Activated CD8-positive, alpha-beta T cell treated with anti-CD3 and anti-CD28 coated beads for 36 hours (primary cell): ENCODE measurements at regions not wholly inside any gene's neighbourhood (a gene's known extent, or its start where the extent isn't known, plus 50 kb on each side); places are given as distances from the start of the nearest gene placed in this dataset.
A peak's percentile ranks its signal among the peaks of the same experiment; 100 is the strongest.
"Not testable (repeated sequence)": the region's sequence is repeated elsewhere in the genome, so short reads cannot be mapped to it uniquely, and the experiment has no call there.

ENCODE experiments used
- ATAC-seq: fragments of 200-7000 bp; cut with Tn5 transposase; one replicate; pipeline ENCODE4 v1.10.0; 2021; ENCODE audit warnings: mild to moderate bottlenecking, moderate library complexity
- CTCF ChIA-PET: fragments of 350-600 bp; sonication (Branson Sonifier 250); formaldehyde crosslinking; loops from one replicate; lab custom pipeline; 2021; ENCODE audit warnings: antibody characterized with exemption; lab: Charles Lee
- POLR2A ChIA-PET: fragments of 350-600 bp; sonication (Branson Sonifier 250); formaldehyde crosslinking; loops from one replicate; lab custom pipeline; 2021; ENCODE audit warnings: antibody characterized with exemption; lab: Charles Lee
- DNase-seq: peaks from one replicate; pipeline ENCODE4 v3.0.0-alpha.2; 2020
- H3K27ac Mint-ChIP-seq: one replicate; pipeline ENCODE4 v1.8.0; 2021; ENCODE audit warnings: mild to moderate bottlenecking, mixed read lengths
- H3K27me3 Mint-ChIP-seq: one replicate; pipeline ENCODE4 v1.8.0; 2021; ENCODE audit warnings: mixed read lengths
- H3K36me3 Mint-ChIP-seq: one replicate; pipeline ENCODE4 v1.8.0; 2021; ENCODE audit warnings: low read depth, mixed read lengths
- H3K4me1 Mint-ChIP-seq: one replicate; pipeline ENCODE4 v1.8.0; 2021; ENCODE audit warnings: low read depth, mixed read lengths
- H3K4me3 Mint-ChIP-seq: one replicate; pipeline ENCODE4 v1.8.0; 2021; ENCODE audit warnings: mild to moderate bottlenecking, moderate library complexity, mixed read lengths
- H3K9me3 Mint-ChIP-seq: one replicate; pipeline ENCODE4 v1.8.0; 2021; ENCODE audit warnings: mixed read lengths
- CTCF ChIP-seq: fragments of 200-600 bp; IDR thresholded peaks from one replicate; pipeline ENCODE4 v1.8.0; 2022; ENCODE audit warnings: antibody characterized with exemption, mild to moderate bottlenecking
- intact Hi-C: fragments of 100-400 bp; cut with micrococcal nuclease; formaldehyde crosslinking; loops from one replicate; pipeline ENCODE4 v1.10.0; 2022

GRCh38 chr3:182637350-182638110 is 155.8 kb upstream of the ATP11B start:
- no peak for DNase-seq
- ChIA-PET CTCF (interaction anchor here (1.4 kb wide), 1 partner anchor 17 kb away, joined by 4 read pairs; no protein-coding TSS in a partner anchor), POLR2A (no interaction called here)
- Mint-ChIP-seq H3K36me3 (no peaks in the 10 kb centered on the region), H3K27me3 (peaks cover 14% of the 10 kb centered on the region), H3K4me1 (no peaks in the 10 kb centered on the region), H3K4me3 (no peak overlapping the region), H3K27ac (no peak overlapping the region), H3K9me3 (no peaks in the 10 kb centered on the region)
- intact Hi-C loops, result no loop called here
- no peak for ATAC-seq
- TF ChIP-seq CTCF, result no peak

- intact Hi-C loops, result no loop called here
- no peaks in the 10 kb centered on the region for H3K9me3 Mint-ChIP-seq
- H3K27me3 Mint-ChIP-seq, result peaks cover 16% of the 10 kb centered on the region
- ChIA-PET CTCF (no interaction called here), POLR2A (no interaction called here)
- no peaks in the 10 kb centered on the region for H3K36me3 Mint-ChIP-seq
- no peak overlapping the region for H3K27ac Mint-ChIP-seq
- no peak for ATAC-seq
- H3K4me1 Mint-ChIP-seq, result peaks cover 3% of the 10 kb centered on the region
- H3K4me3 Mint-ChIP-seq, result no peak overlapping the region
- no peak for TF ChIP-seq CTCF
- DNase-seq, result no peak
Measured at GRCh38 chr3:182644013-182644412, 149.3 kb upstream of the ATP11B start.

- no peaks in the 10 kb centered on the region for H3K36me3 Mint-ChIP-seq
- no peaks in the 10 kb centered on the region for H3K9me3 Mint-ChIP-seq
- no peak overlapping the region for H3K4me3 Mint-ChIP-seq
- peaks cover 3% of the 10 kb centered on the region for H3K4me1 Mint-ChIP-seq
- peaks cover 16% of the 10 kb centered on the region for H3K27me3 Mint-ChIP-seq
- ChIA-PET CTCF (interaction anchor here (1.7 kb wide), 1 partner anchor 38 kb away, joined by 5 read pairs; no protein-coding TSS in a partner anchor), POLR2A (no interaction called here)
- H3K27ac Mint-ChIP-seq, result no peak overlapping the region
- peak; percentile 70 for ATAC-seq
- intact Hi-C loops, result no loop called here
- peak; percentile 58 for DNase-seq
- no peak for TF ChIP-seq CTCF
Measured at GRCh38 chr3:182644790-182645433, 148.4 kb upstream of the ATP11B start.

GRCh38 chr3:182650568-182651128 is 142.7 kb upstream of the ATP11B start:
- Mint-ChIP-seq H3K27ac (no peak overlapping the region), H3K4me1 (no peaks in the 10 kb centered on the region), H3K27me3 (peaks cover 13% of the 10 kb centered on the region), H3K4me3 (no peak overlapping the region), H3K9me3 (no peaks in the 10 kb centered on the region), H3K36me3 (no peaks in the 10 kb centered on the region)
- intact Hi-C loops, result no loop called here
- CTCF ChIA-PET, result no interaction called here
- POLR2A ChIA-PET, result no interaction called here
- TF ChIP-seq CTCF, result no peak
- DNase-seq (no peak), ATAC-seq (no peak)

- ChIA-PET CTCF (interaction anchor here (1.3 kb wide), 1 partner anchor 59 kb away, joined by 3 read pairs; no protein-coding TSS in a partner anchor), POLR2A (no interaction called here)
- no peak for DNase-seq
- Mint-ChIP-seq H3K27me3 (peaks cover 14% of the 10 kb centered on the region), H3K4me3 (no peak overlapping the region), H3K27ac (no peak overlapping the region), H3K4me1 (no peaks in the 10 kb centered on the region), H3K36me3 (no peaks in the 10 kb centered on the region), H3K9me3 (no peaks in the 10 kb centered on the region)
- no peak for ATAC-seq
- no peak for TF ChIP-seq CTCF
- intact Hi-C loops, result no loop called here
Measured at GRCh38 chr3:182651461-182651860, 141.8 kb upstream of the ATP11B start.

GRCh38 chr3:182653065-182653464 is 140.2 kb upstream of the ATP11B start:
- peak; percentile 2 for DNase-seq
- ATAC-seq, POLR2A ChIA-PET, H3K27me3 Mint-ChIP-seq, H3K4me1 Mint-ChIP-seq, H3K36me3 Mint-ChIP-seq, H3K27ac Mint-ChIP-seq, H3K4me3 Mint-ChIP-seq, CTCF ChIA-PET, H3K9me3 Mint-ChIP-seq, intact Hi-C loops: not testable (repeated sequence)
